HUDEP-2 (cell line): ENCODE measurements at regions not wholly inside any gene's neighbourhood (a gene's known extent, or its start where the extent isn't known, plus 50 kb on each side); places are given as distances from the start of the nearest gene placed in this dataset.

Experiments
- DNase-seq, 76 experiments: peaks; one replicate each; lab custom pipeline; 2025; ENCODE audit not compliant: unreplicated experiment in 76 of 76; lab: John Stamatoyannopoulos, UW

GRCh38 chr9:7405924-7406604 lies 393.5 kb downstream of the DMAC1 start:
- DNase-seq, result no peak

GRCh38 chr9:7403839-7404487 lies 395.6 kb downstream of the DMAC1 start:
- DNase-seq, result no peak

- no peak for DNase-seq
Measured at GRCh38 chr9:7403028-7403389, 396.6 kb downstream of the DMAC1 start.

GRCh38 chr9:7402334-7403027 lies 397.1 kb downstream of the DMAC1 start:
- DNase-seq, result no peak

- DNase-seq, result no peak
Measured at GRCh38 chr9:7401116-7401515, 398.5 kb downstream of the DMAC1 start.

GRCh38 chr9:7394002-7394774 lies 405.4 kb downstream of the DMAC1 start:
- no peak for DNase-seq

GRCh38 chr9:7392148-7392547 lies 407.4 kb downstream of the DMAC1 start:
- DNase-seq, result no peak

- DNase-seq, result no peak
Measured at GRCh38 chr9:7388755-7389154, 410.8 kb downstream of the DMAC1 start.

- no peak for DNase-seq
Measured at GRCh38 chr9:7387840-7388239, 411.7 kb downstream of the DMAC1 start.

GRCh38 chr9:7382304-7382703 lies 417.3 kb downstream of the DMAC1 start:
- no peak for DNase-seq

- no peak for DNase-seq
Measured at GRCh38 chr9:7377489-7377888, 422.1 kb downstream of the DMAC1 start.

GRCh38 chr9:7376833-7377232 lies 422.7 kb downstream of the DMAC1 start:
- no peak for DNase-seq

GRCh38 chr9:7376213-7376612 lies 423.4 kb downstream of the DMAC1 start:
- DNase-seq, result no peak

GRCh38 chr9:7375013-7375511 lies 424.5 kb downstream of the DMAC1 start:
- no peak for DNase-seq

- DNase-seq, result no peak
Measured at GRCh38 chr9:7370988-7371387, 428.6 kb downstream of the DMAC1 start.

GRCh38 chr9:7370381-7370780 lies 429.2 kb downstream of the DMAC1 start:
- DNase-seq, result no peak

GRCh38 chr9:7369384-7369821 lies 430.2 kb downstream of the DMAC1 start:
- no peak for DNase-seq

GRCh38 chr9:7368410-7369292 lies 430.9 kb downstream of the DMAC1 start:
- no peak for DNase-seq

GRCh38 chr9:7367726-7368125 lies 431.9 kb downstream of the DMAC1 start:
- no peak for DNase-seq

- DNase-seq, result no peak
Measured at GRCh38 chr9:7366121-7366520, 433.5 kb downstream of the DMAC1 start.
